ENCODE measurements at regions not wholly inside any gene's neighbourhood (a gene's known extent, or its start where the extent isn't known, plus 50 kb on each side); places are given as distances from the start of the nearest gene placed in this dataset.

GRCh38 chr15:37165395-37165794, 65.0 kb upstream of the MEIS2 start:
- no peak overlapping the region for H4K5ac ChIP-seq (ENCODE audit: insufficient read length, low read depth, low read length)
- TF ChIP-seq, protein P1, sequence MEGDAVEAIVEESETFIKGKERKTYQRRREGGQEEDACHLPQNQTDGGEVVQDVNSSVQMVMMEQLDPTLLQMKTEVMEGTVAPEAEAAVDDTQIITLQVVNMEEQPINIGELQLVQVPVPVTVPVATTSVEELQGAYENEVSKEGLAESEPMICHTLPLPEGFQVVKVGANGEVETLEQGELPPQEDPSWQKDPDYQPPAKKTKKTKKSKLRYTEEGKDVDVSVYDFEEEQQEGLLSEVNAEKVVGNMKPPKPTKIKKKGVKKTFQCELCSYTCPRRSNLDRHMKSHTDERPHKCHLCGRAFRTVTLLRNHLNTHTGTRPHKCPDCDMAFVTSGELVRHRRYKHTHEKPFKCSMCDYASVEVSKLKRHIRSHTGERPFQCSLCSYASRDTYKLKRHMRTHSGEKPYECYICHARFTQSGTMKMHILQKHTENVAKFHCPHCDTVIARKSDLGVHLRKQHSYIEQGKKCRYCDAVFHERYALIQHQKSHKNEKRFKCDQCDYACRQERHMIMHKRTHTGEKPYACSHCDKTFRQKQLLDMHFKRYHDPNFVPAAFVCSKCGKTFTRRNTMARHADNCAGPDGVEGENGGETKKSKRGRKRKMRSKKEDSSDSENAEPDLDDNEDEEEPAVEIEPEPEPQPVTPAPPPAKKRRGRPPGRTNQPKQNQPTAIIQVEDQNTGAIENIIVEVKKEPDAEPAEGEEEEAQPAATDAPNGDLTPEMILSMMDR (conservative IDR thresholded peaks at IDR 0.05), result no peak
- no peak overlapping the region for H3K4me2 ChIP-seq (ENCODE audit: insufficient read depth, insufficient read length, low read length)
- H4K8ac ChIP-seq (replicated peaks; ENCODE audit: insufficient read length, low read depth, low read length), result no peak overlapping the region
- no peaks in the 10 kb centered on the region for H3K9me3 ChIP-seq (ENCODE audit: control insufficient read depth, low read depth, low read length)
- H3K18ac ChIP-seq (ENCODE audit: insufficient read length, low read depth, low read length), result no peak overlapping the region
- DNase-seq, result no peak
- no peaks in the 10 kb centered on the region for H3K27me3 ChIP-seq (ENCODE audit: insufficient read depth, low read length)
- no peaks in the 10 kb centered on the region for H4K20me1 ChIP-seq (ENCODE audit: control insufficient read depth, insufficient read depth, insufficient read length)
- WGBS (ENCODE audit: extremely low coverage, insufficient read length, low lambda C conversion rate), result no CpG with 5 or more reads among the region's 3 CpGs
- H2AFZ ChIP-seq (ENCODE audit: low read length), result no peak overlapping the region
- Mint-ChIP-seq H3K4me1 (peaks cover 0 to 3% of the 10 kb centered on the region in 2 experiments; a peak in 1 of 4 replicates), H3K27ac (no peak overlapping the region), H3K27me3 (ENCODE audit: low read depth) (no peaks in the 10 kb centered on the region), H3K4me3 (no peak overlapping the region), H3K36me3 (ENCODE audit: insufficient read depth in 1 of 3, low read depth in 3 of 3) (no peaks in the 10 kb centered on the region), H3K9me3 (no peaks in the 10 kb centered on the region)
- no peak overlapping the region for H3K14ac ChIP-seq (ENCODE audit: insufficient read depth, low read length)
- no peaks in the 10 kb centered on the region for H3K79me2 ChIP-seq (ENCODE audit: insufficient read depth, low read length)
- no peaks in the 10 kb centered on the region for H3K79me1 ChIP-seq (ENCODE audit: insufficient read depth, low read depth, low read length, poor library complexity, severe bottlenecking)
- H3K27ac ChIP-seq (ENCODE audit: insufficient read length, low read depth, low read length), result no peak overlapping the region
- no peak overlapping the region for H4K91ac ChIP-seq (ENCODE audit: insufficient read length, low read depth, low read length)
- no peak overlapping the region for H2AK5ac ChIP-seq (ENCODE audit: insufficient read length, low read length)
- H2BK20ac ChIP-seq (ENCODE audit: low read depth, low read length, poor library complexity, severe bottlenecking), result no peak overlapping the region
- no peak overlapping the region for H2BK12ac ChIP-seq (ENCODE audit: insufficient read length, low read depth, low read length)
- no peak overlapping the region for H3T11ph ChIP-seq (ENCODE audit: low read length)
- H3K4me1 ChIP-seq (ENCODE audit: insufficient read depth, low read length), result no peaks in the 10 kb centered on the region
- H2BK120ac ChIP-seq (ENCODE audit: low read depth, low read length, poor library complexity, severe bottlenecking), result no peak overlapping the region
- H3K56ac ChIP-seq (ENCODE audit: insufficient read length, low read depth, low read length), result no peak overlapping the region
- no peak overlapping the region for H2BK15ac ChIP-seq (ENCODE audit: low read depth, low read length)
- no peak overlapping the region for H2BK5ac ChIP-seq (ENCODE audit: insufficient read length, low read length)
- H3K23me2 ChIP-seq (ENCODE audit: insufficient read length, low read depth, low read length, poor library complexity, severe bottlenecking), result no peaks in the 10 kb centered on the region
- H3K9ac ChIP-seq (ENCODE audit: extremely low read depth, insufficient read length, low read length), result no peak overlapping the region
- H3K4ac ChIP-seq (ENCODE audit: low read depth, low read length), result no peak overlapping the region
- no peak overlapping the region for H3K23ac ChIP-seq (ENCODE audit: insufficient read length, low read depth, low read length)
